Endothelial cell of umbilical vein (primary cell): ENCODE measurements at regions not wholly inside any gene's neighbourhood (a gene's known extent, or its start where the extent isn't known, plus 50 kb on each side); places are given as distances from the start of the nearest gene placed in this dataset.

Experiments used
- BruUV-seq: library from RNA; stranded (reverse); fragments of 400-500 nt; replicated peaks from 2 replicates; lab custom pipeline; 2021; lab: Mats Ljungman, UMichigan
- CTCF ChIA-PET: fragments of 300-600, 350-600 bp; sonication (Branson Sonifier 250); formaldehyde crosslinking; loops from one replicate; lab custom pipeline; 2021; ENCODE audit warnings: antibody characterized with exemption, inconsistent platforms; lab: Charles Lee
- POLR2A ChIA-PET: fragments of 300-600, 350-600 bp; sonication (Branson Sonifier 250); formaldehyde crosslinking; loops from one replicate; lab custom pipeline; 2021; ENCODE audit warnings: antibody characterized with exemption, inconsistent platforms; lab: Charles Lee
- DNase-seq: peaks from one replicate; pipeline ENCODE4 v3.0.0-alpha.2; 2011; ENCODE audit warnings: low read depth, low spot score
- FAIRE-seq: peaks from 2 replicates; lab custom pipeline; 2011; peaks lifted over from hg19 to GRCh38; lab: Jason Lieb, UNC
- H2AFZ ChIP-seq: 2 replicates; pipeline ENCODE4 v1.6.0; 2012; ENCODE audit warnings: low read depth, low read length, control low read depth, inconsistent platforms
- H3K27ac ChIP-seq: 2 replicates; pipeline ENCODE4 v1.5.1; 2011; ENCODE audit warnings: low read depth, mild to moderate bottlenecking, control low read depth, low read length, moderate library complexity; ENCODE audit not compliant: insufficient read depth
- H3K27me3 ChIP-seq, 2 experiments: 2 replicates each; pipeline versions ENCODE4 v1.6.0 to v1.6.1; 2011; ENCODE audit warnings: low read length in 2 of 2, mixed read lengths in 1 of 2; ENCODE audit not compliant: control insufficient read depth in 2 of 2, insufficient read depth in 2 of 2
- H3K36me3 ChIP-seq, 2 experiments: 2 replicates in 1 of 2; 3 replicates in 1 of 2; pipeline ENCODE4 v1.5.1; 2011; ENCODE audit warnings: low read length in 2 of 2, mild to moderate bottlenecking in 1 of 2, moderate library complexity in 1 of 2; ENCODE audit not compliant: control insufficient read depth in 2 of 2, insufficient read depth in 2 of 2; ENCODE audit errors: extremely low read depth in 1 of 2
- H3K4me1 ChIP-seq: 3 replicates; pipeline ENCODE4 v1.5.1; 2011; ENCODE audit warnings: mild to moderate bottlenecking, low read length; ENCODE audit not compliant: control insufficient read depth, insufficient read depth; ENCODE audit errors: extremely low read depth
- H3K4me2 ChIP-seq: 2 replicates; pipeline ENCODE4 v1.6.1; 2011; ENCODE audit warnings: low read length, control low read depth, mixed read lengths; ENCODE audit not compliant: insufficient read depth
- H3K4me3 ChIP-seq, 3 experiments: fragments of 200-600 bp in 1 of 3; sonication (generic), shearing (Covaris generic) in 1 of 3; replicated peaks in 1 of 3; 2 replicates each; pipeline ENCODE4 v1.5.1; 2011 to 2016; ENCODE audit warnings: control low read depth in 3 of 3, low read length in 3 of 3, mild to moderate bottlenecking in 2 of 3, inconsistent platforms in 1 of 3, low read depth in 1 of 3, moderate library complexity in 1 of 3; ENCODE audit not compliant: insufficient read depth in 1 of 3
- H3K79me2 ChIP-seq: 2 replicates; pipeline ENCODE4 v1.6.0; 2012; ENCODE audit warnings: low read length, inconsistent platforms; ENCODE audit not compliant: control insufficient read depth, insufficient read depth
- H3K9ac ChIP-seq: replicated peaks from 2 replicates; pipeline ENCODE3; 2011; ENCODE audit warnings: low read length, control low read depth; ENCODE audit not compliant: insufficient read depth; ENCODE audit errors: extremely low read depth
- H3K9me1 ChIP-seq: replicated peaks from 3 replicates; pipeline ENCODE4 v1.6.0; 2011; ENCODE audit warnings: mild to moderate bottlenecking, low read length; ENCODE audit not compliant: control insufficient read depth, insufficient read depth; ENCODE audit errors: extremely low read depth
- H3K9me3 ChIP-seq: replicated peaks from 2 replicates; pipeline ENCODE4 v1.5.1; 2012; ENCODE audit warnings: low read length, inconsistent platforms; ENCODE audit not compliant: control insufficient read depth, insufficient read depth
- H4K20me1 ChIP-seq: replicated peaks from 2 replicates; pipeline ENCODE3; 2011; ENCODE audit warnings: mild to moderate bottlenecking, low read length; ENCODE audit not compliant: control insufficient read depth, insufficient read depth; ENCODE audit errors: extremely low read depth
- FOS ChIP-seq: IDR thresholded peaks from 2 replicates; pipeline ENCODE4 v1.6.1; 2011; ENCODE audit warnings: mild to moderate bottlenecking, low read length, moderate library complexity, borderline replicate concordance; ENCODE audit not compliant: insufficient read depth
- GATA2 ChIP-seq: IDR thresholded peaks from 2 replicates; pipeline ENCODE4 v1.7.0; 2011; ENCODE audit warnings: low read depth, mild to moderate bottlenecking, moderate library complexity, mixed read lengths, low read length; ENCODE audit not compliant: insufficient read length, insufficient read depth
- POLR2AphosphoS5 ChIP-seq: IDR thresholded peaks from 2 replicates; pipeline ENCODE4 v1.6.1; 2012; ENCODE audit warnings: low read depth, mild to moderate bottlenecking, control low read depth, low read length, moderate library complexity; ENCODE audit not compliant: insufficient read depth
- dilution Hi-C: fragments of 300-500 bp; cut with MboI; formaldehyde crosslinking; loops from one replicate; pipeline ENCODE4 v1.15.0; 2019; ENCODE audit warnings: low sequenced_read_pairs; ENCODE audit not compliant: extremely low pct_ligation_motif_present
- intact Hi-C: fragments of 100-400 bp; cut with micrococcal nuclease; formaldehyde crosslinking; loops from one replicate; pipeline ENCODE4 v1.10.0; 2022
- TF ChIP-seq, protein P1 (sequence below): IDR thresholded peaks from 2 replicates; pipeline ENCODE4 v1.6.1; 2011; ENCODE audit not compliant: insufficient read depth, insufficient read length

DNA sequence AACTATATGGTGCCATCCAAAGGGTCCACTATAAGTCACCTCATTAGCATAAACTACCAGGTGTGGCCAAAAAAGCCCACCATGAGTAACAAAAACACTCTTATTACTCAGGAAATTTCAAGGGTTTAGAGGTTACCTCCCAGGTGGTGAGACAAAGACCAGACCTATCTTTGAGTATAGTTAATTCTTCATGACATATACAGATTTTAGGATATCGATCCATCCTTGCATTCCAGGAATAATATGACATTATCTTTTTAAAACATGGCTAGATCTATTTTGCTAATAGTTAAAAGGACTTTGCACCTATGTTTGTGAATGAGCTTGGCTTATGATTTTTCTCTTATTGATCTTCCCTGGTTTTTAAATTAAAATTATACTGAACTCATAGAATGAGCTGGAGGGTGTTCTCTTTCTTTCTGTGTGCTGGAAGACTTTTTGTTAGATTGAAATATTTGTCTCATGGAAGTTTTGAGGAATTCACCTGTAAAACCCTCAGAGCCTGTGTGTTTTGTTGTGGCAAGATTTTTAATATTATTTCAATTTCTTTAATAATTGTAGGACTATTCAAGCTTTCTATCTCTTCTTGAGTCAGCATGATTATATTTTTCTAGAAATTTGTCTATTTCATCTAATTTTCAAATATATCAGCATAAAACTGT, 138.7 kb upstream of the SLC45A1 start:
- FAIRE-seq: no peak
- H3K9me1 ChIP-seq: no peaks in the 10 kb centered on the region
- no peak overlapping the region for H3K9ac ChIP-seq
- H3K4me3 ChIP-seq: no peak overlapping the region
- BruUV-seq: no TSS peak
- no peak overlapping the region for H2AFZ ChIP-seq
- no peaks in the 10 kb centered on the region for H3K9me3 ChIP-seq
- intact Hi-C loops: no loop called here
- no peak for DNase-seq
- H3K36me3 ChIP-seq: no peaks in the 10 kb centered on the region
- no peaks in the 10 kb centered on the region for H4K20me1 ChIP-seq
- H3K4me1 ChIP-seq: peaks cover 21% of the 10 kb centered on the region
- dilution Hi-C loops: no loop called here
- TF ChIP-seq FOS: no peak
- no peak for TF ChIP-seq POLR2AphosphoS5
- TF ChIP-seq GATA2: no peak
- H3K27ac ChIP-seq: no peak overlapping the region
- ChIA-PET CTCF (interaction anchor here (0.8 to 1.0 kb wide), 2 partner anchors 80 to 164 kb away, joined by 3 to 5 read pairs; no protein-coding TSS in a partner anchor), POLR2A (no interaction called here)
- H3K79me2 ChIP-seq: no peaks in the 10 kb centered on the region
- no peaks in the 10 kb centered on the region for H3K27me3 ChIP-seq
- H3K4me2 ChIP-seq: no peak overlapping the region

DNA sequence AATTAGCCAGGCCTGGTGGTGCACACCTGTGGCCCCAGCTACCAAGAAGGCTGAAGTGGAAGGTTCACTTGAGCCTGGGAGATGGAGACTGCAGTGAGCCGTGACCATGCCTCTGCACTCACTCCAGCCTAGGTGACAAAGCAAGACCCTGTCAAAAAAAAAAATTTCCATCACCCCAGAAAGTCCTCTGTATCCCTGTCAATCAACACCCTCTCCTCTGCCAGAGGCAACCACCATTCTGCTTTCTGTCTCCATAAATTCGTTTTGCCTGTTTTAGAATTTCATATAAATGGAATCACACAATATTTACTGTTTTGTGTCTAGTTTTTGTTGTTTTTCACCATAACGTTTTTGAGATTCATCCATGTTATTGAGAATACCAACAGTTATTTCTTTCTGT, 141.6 kb upstream of the SLC45A1 start:
- ChIA-PET POLR2A (no interaction called here), CTCF (no interaction called here)
- Histone ChIP-seq H3K27me3 (no peaks in the 10 kb centered on the region), H3K4me2 (no peak overlapping the region), H4K20me1 (no peaks in the 10 kb centered on the region), H3K27ac (no peak overlapping the region), H3K4me1 (no peaks in the 10 kb centered on the region), H3K9me1 (no peaks in the 10 kb centered on the region), H3K9ac (no peak overlapping the region), H3K9me3 (no peaks in the 10 kb centered on the region), H2AFZ (no peak overlapping the region), H3K79me2 (no peaks in the 10 kb centered on the region), H3K4me3 (no peak overlapping the region), H3K36me3 (no peaks in the 10 kb centered on the region)
- intact Hi-C loops (no loop called here), dilution Hi-C loops (no loop called here)
- FAIRE-seq (no peak), DNase-seq (no peak)
- BruUV-seq: no TSS peak
- TF ChIP-seq, protein P1, sequence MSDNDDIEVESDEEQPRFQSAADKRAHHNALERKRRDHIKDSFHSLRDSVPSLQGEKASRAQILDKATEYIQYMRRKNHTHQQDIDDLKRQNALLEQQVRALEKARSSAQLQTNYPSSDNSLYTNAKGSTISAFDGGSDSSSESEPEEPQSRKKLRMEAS: no peak
